ENCODE measurements at regions not wholly inside any gene's neighbourhood (a gene's known extent, or its start where the extent isn't known, plus 50 kb on each side); places are given as distances from the start of the nearest gene placed in this dataset.

GRCh38 chrX:43008356-43008755, 230.4 kb upstream of the PPP1R2C start:
- no peaks in the 10 kb centered on the region for H3K36me3 Mint-ChIP-seq (ENCODE audit: unreplicated experiment)
- no peak overlapping the region for H3K4me3 Mint-ChIP-seq (ENCODE audit: unreplicated experiment)
- TF ChIP-seq CTCF (IDR thresholded peaks at IDR 0.05) = no peak
- no peaks in the 10 kb centered on the region for H3K9me3 Mint-ChIP-seq (ENCODE audit: unreplicated experiment)
- no peak for DNase-seq (ENCODE audit: extremely low spot score, unreplicated experiment)
- H3K27ac Mint-ChIP-seq (ENCODE audit: unreplicated experiment) = no peak overlapping the region
- no peaks in the 10 kb centered on the region for H3K4me1 Mint-ChIP-seq (ENCODE audit: unreplicated experiment)
- no peaks in the 10 kb centered on the region for H3K27me3 Mint-ChIP-seq (ENCODE audit: unreplicated experiment)

- no peak overlapping the region for H3K4me3 Mint-ChIP-seq (ENCODE audit: unreplicated experiment)
- TF ChIP-seq CTCF (IDR thresholded peaks at IDR 0.05) = no peak
- peaks cover 24% of the 10 kb centered on the region for H3K9me3 Mint-ChIP-seq (ENCODE audit: unreplicated experiment)
- no peak for DNase-seq (ENCODE audit: extremely low spot score, unreplicated experiment)
- no peaks in the 10 kb centered on the region for H3K27me3 Mint-ChIP-seq (ENCODE audit: unreplicated experiment)
- H3K27ac Mint-ChIP-seq (ENCODE audit: unreplicated experiment) = no peak overlapping the region
- H3K36me3 Mint-ChIP-seq (ENCODE audit: unreplicated experiment) = no peaks in the 10 kb centered on the region
- no peaks in the 10 kb centered on the region for H3K4me1 Mint-ChIP-seq (ENCODE audit: unreplicated experiment)
These were observed 238.1 kb upstream of the PPP1R2C start for GRCh38 chrX:43016021-43016420.

- H3K36me3 Mint-ChIP-seq (ENCODE audit: unreplicated experiment) = no peaks in the 10 kb centered on the region
- TF ChIP-seq CTCF (IDR thresholded peaks at IDR 0.05) = no peak
- no peak overlapping the region for H3K27ac Mint-ChIP-seq (ENCODE audit: unreplicated experiment)
- no peaks in the 10 kb centered on the region for H3K27me3 Mint-ChIP-seq (ENCODE audit: unreplicated experiment)
- H3K4me3 Mint-ChIP-seq (ENCODE audit: unreplicated experiment) = no peak overlapping the region
- no peaks in the 10 kb centered on the region for H3K4me1 Mint-ChIP-seq (ENCODE audit: unreplicated experiment)
- peaks cover 26% of the 10 kb centered on the region for H3K9me3 Mint-ChIP-seq (ENCODE audit: unreplicated experiment)
- no peak for DNase-seq (ENCODE audit: extremely low spot score, unreplicated experiment)
These were observed 240.1 kb upstream of the PPP1R2C start for GRCh38 chrX:43018031-43018430.

GRCh38 chrX:43019021-43019420, 241.1 kb upstream of the PPP1R2C start:
- Mint-ChIP-seq H3K4me3 (ENCODE audit: unreplicated experiment) (no peak overlapping the region), H3K9me3 (ENCODE audit: unreplicated experiment) (peaks cover 33% of the 10 kb centered on the region)

GRCh38 chrX:43025806-43026315, 247.9 kb upstream of the PPP1R2C start:
- Mint-ChIP-seq H3K4me1 (ENCODE audit: unreplicated experiment) (no peaks in the 10 kb centered on the region), H3K27ac (ENCODE audit: unreplicated experiment) (no peak overlapping the region), H3K36me3 (ENCODE audit: unreplicated experiment) (no peaks in the 10 kb centered on the region), H3K4me3 (ENCODE audit: unreplicated experiment) (no peak overlapping the region), H3K9me3 (ENCODE audit: unreplicated experiment) (peaks cover 32% of the 10 kb centered on the region), H3K27me3 (ENCODE audit: unreplicated experiment) (no peaks in the 10 kb centered on the region)
- TF ChIP-seq CTCF (IDR thresholded peaks at IDR 0.05) = no peak
- DNase-seq (ENCODE audit: extremely low spot score, unreplicated experiment) = no peak

More at GRCh38 chrX:43019021-43019420, 241.1 kb upstream of the PPP1R2C start:
- Mint-ChIP-seq H3K27me3 (ENCODE audit: unreplicated experiment) (no peaks in the 10 kb centered on the region), H3K27ac (ENCODE audit: unreplicated experiment) (no peak overlapping the region), H3K36me3 (ENCODE audit: unreplicated experiment) (no peaks in the 10 kb centered on the region), H3K4me1 (ENCODE audit: unreplicated experiment) (no peaks in the 10 kb centered on the region)
- TF ChIP-seq CTCF (IDR thresholded peaks at IDR 0.05) = no peak
- DNase-seq (ENCODE audit: extremely low spot score, unreplicated experiment) = no peak
